Loucy (cell line): ENCODE measurements at regions not wholly inside any gene's neighbourhood (a gene's known extent, or its start where the extent isn't known, plus 50 kb on each side); places are given as distances from the start of the nearest gene placed in this dataset.

Source experiments
- H2AFZ ChIP-seq: fragments of 200-600 bp; sonication (generic); 2 replicates; pipeline ENCODE4 v1.6.0; 2016; ENCODE audit warnings: antibody characterized with exemption, mild to moderate bottlenecking, low read length, moderate library complexity
- H3F3A ChIP-seq: fragments of 200-600 bp; 2 replicates; pipeline ENCODE4 v1.6.0; 2016; ENCODE audit warnings: antibody characterized with exemption, low read depth, mild to moderate bottlenecking
- H3K27me3 ChIP-seq: fragments of 200-600 bp; sonication (generic); 2 replicates; pipeline ENCODE4 v1.6.1; 2014; ENCODE audit warnings: low read length, mild to moderate bottlenecking; ENCODE audit not compliant: insufficient read depth, poor library complexity, severe bottlenecking
- H3K36me3 ChIP-seq: fragments of 200-600 bp; sonication (generic); 2 replicates; pipeline ENCODE4 v1.6.1; 2016; ENCODE audit warnings: low read length; ENCODE audit not compliant: insufficient read depth
- H3K4me1 ChIP-seq: fragments of 200-600 bp; sonication (generic); 2 replicates; pipeline ENCODE4 v1.5.1; 2014; ENCODE audit warnings: low read length, mild to moderate bottlenecking; ENCODE audit not compliant: insufficient read depth, poor library complexity, severe bottlenecking
- H3K4me2 ChIP-seq: fragments of 200-600 bp; sonication (generic); 2 replicates; pipeline ENCODE4 v1.6.0; 2014; ENCODE audit warnings: antibody characterized with exemption, low read length, low read depth, mild to moderate bottlenecking; ENCODE audit not compliant: poor library complexity, severe bottlenecking
- H3K4me3 ChIP-seq: fragments of 200-600 bp; sonication (generic); 2 replicates; pipeline ENCODE4 v1.5.1; 2014; ENCODE audit warnings: low read length, mild to moderate bottlenecking, mixed read lengths; ENCODE audit not compliant: poor library complexity, severe bottlenecking
- H3K79me2 ChIP-seq: fragments of 200-600 bp; sonication (generic); 2 replicates; pipeline ENCODE4 v1.6.1; 2014; ENCODE audit warnings: low read length; ENCODE audit not compliant: insufficient read depth
- H3K9ac ChIP-seq: fragments of 200-600 bp; sonication (generic); 2 replicates; pipeline ENCODE4 v1.6.0; 2014; ENCODE audit warnings: mild to moderate bottlenecking, low read depth, low read length, moderate library complexity; ENCODE audit not compliant: poor library complexity, severe bottlenecking
- H3K9me2 ChIP-seq: fragments of 200-600 bp; sonication (generic); replicated peaks from 2 replicates; pipeline ENCODE4 v1.6.1; 2016; ENCODE audit warnings: low read depth, low read length, mixed read lengths
- H3K9me3 ChIP-seq: fragments of 200-600 bp; sonication (generic); 2 replicates; pipeline ENCODE4 v1.6.1; 2014; ENCODE audit warnings: mild to moderate bottlenecking, antibody characterized with exemption, low read length, low read depth; ENCODE audit not compliant: insufficient read depth
- H4K20me1 ChIP-seq: fragments of 200-600 bp; sonication (generic); 2 replicates; pipeline ENCODE4 v1.6.0; 2014; ENCODE audit warnings: antibody characterized with exemption, low read length, mild to moderate bottlenecking; ENCODE audit not compliant: insufficient read depth, poor library complexity, severe bottlenecking
- CTCF ChIP-seq: fragments of 200-600 bp; sonication (generic); conservative IDR thresholded peaks from 2 replicates; pipeline ENCODE4 v1.5.1; 2014; ENCODE audit warnings: mild to moderate bottlenecking, antibody characterized with exemption, low read length
- EZH2phosphoT487 ChIP-seq: fragments of 200-600 bp; IDR thresholded peaks from 2 replicates; pipeline ENCODE4 v1.6.1; 2018; ENCODE audit warnings: antibody characterized with exemption, mild to moderate bottlenecking, moderate library complexity, borderline replicate concordance

- Histone ChIP-seq H3F3A (no peaks in the 10 kb centered on the region), H3K4me3 (no peak overlapping the region), H3K4me1 (no peaks in the 10 kb centered on the region), H3K36me3 (no peaks in the 10 kb centered on the region), H3K27me3 (no peaks in the 10 kb centered on the region), H3K9me2 (no peaks in the 10 kb centered on the region), H3K4me2 (no peak overlapping the region), H2AFZ (no peak overlapping the region), H4K20me1 (no peaks in the 10 kb centered on the region), H3K9me3 (no peaks in the 10 kb centered on the region), H3K9ac (no peak overlapping the region), H3K79me2 (no peaks in the 10 kb centered on the region)
- TF ChIP-seq CTCF (no peak), EZH2phosphoT487 (no peak)
Measured at GRCh38 chr5:106019261-106019660, 1651.5 kb downstream of the EFNA5 start.

- TF ChIP-seq CTCF (no peak), EZH2phosphoT487 (no peak)
- H3K27me3 ChIP-seq, result no peaks in the 10 kb centered on the region
Measured at GRCh38 chr5:106017243-106017857, 1653.4 kb downstream of the EFNA5 start.

GRCh38 chr5:106014262-106014661 is 1656.5 kb downstream of the EFNA5 start:
- no peaks in the 10 kb centered on the region for H3K9me2 ChIP-seq
- H3K9me3 ChIP-seq, result no peaks in the 10 kb centered on the region
- no peaks in the 10 kb centered on the region for H3K36me3 ChIP-seq
- TF ChIP-seq CTCF, result no peak
- TF ChIP-seq EZH2phosphoT487, result no peak
- no peaks in the 10 kb centered on the region for H3K79me2 ChIP-seq
- no peaks in the 10 kb centered on the region for H3K27me3 ChIP-seq
- H3K4me1 ChIP-seq, result no peaks in the 10 kb centered on the region
- H4K20me1 ChIP-seq, result no peaks in the 10 kb centered on the region
- no peak overlapping the region for H2AFZ ChIP-seq
- no peak overlapping the region for H3K4me3 ChIP-seq
- no peaks in the 10 kb centered on the region for H3F3A ChIP-seq
- no peak overlapping the region for H3K4me2 ChIP-seq
- no peak overlapping the region for H3K9ac ChIP-seq

More at GRCh38 chr5:106017243-106017857, 1653.4 kb downstream of the EFNA5 start:
- no peaks in the 10 kb centered on the region for H3K9me3 ChIP-seq
- H2AFZ ChIP-seq, result no peak overlapping the region
- no peak overlapping the region for H3K4me3 ChIP-seq
- no peaks in the 10 kb centered on the region for H3K4me1 ChIP-seq
- no peak overlapping the region for H3K4me2 ChIP-seq
- H3K9ac ChIP-seq, result no peak overlapping the region
- H4K20me1 ChIP-seq, result no peaks in the 10 kb centered on the region
- no peaks in the 10 kb centered on the region for H3K9me2 ChIP-seq
- no peaks in the 10 kb centered on the region for H3K79me2 ChIP-seq
- H3F3A ChIP-seq, result no peaks in the 10 kb centered on the region
- no peaks in the 10 kb centered on the region for H3K36me3 ChIP-seq
